ENCODE measurements at regions not wholly inside any gene's neighbourhood (a gene's known extent, or its start where the extent isn't known, plus 50 kb on each side); places are given as distances from the start of the nearest gene placed in this dataset.

DNA sequence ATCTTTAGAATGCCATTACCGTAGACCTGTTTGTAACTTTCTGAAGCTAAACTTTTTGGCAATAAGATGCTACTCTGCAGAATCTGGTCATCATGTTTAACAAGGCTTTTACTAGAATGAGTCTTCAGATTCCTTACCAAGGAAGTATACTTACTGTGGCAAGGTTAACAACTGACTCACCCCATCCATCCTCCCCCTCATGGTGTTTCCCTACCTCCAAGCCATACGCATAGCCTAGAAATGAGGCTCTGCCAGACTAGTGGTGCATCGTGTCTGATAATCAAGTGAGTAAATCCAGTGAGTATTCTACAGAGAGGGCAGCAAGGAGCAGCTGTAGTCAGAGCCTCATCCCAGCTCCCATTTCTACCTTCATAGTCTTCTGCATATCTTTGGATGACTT lies 223.6 kb downstream of the IPMK start:
- Histone ChIP-seq H2AFZ (ENCODE audit: low read depth, low read length) (no peak overlapping the region), H3K9me3 (ENCODE audit: insufficient read depth, low read length) (no peaks in the 10 kb centered on the region), H3K4me3 (ENCODE audit: low read length) (no peak overlapping the region), H3K36me3 (replicated peaks; ENCODE audit: low read depth, low read length) (no peaks in the 10 kb centered on the region), H3K27me3 (ENCODE audit: low read depth, low read length) (no peaks in the 10 kb centered on the region), H3K4me1 (ENCODE audit: low read length) (no peaks in the 10 kb centered on the region), H3K4me2 (ENCODE audit: low read length) (no peak overlapping the region), H3K79me2 (ENCODE audit: low read length) (no peaks in the 10 kb centered on the region), H3K9ac (ENCODE audit: low read length) (no peak overlapping the region), H4K20me1 (ENCODE audit: insufficient read depth, low read length) (no peaks in the 10 kb centered on the region), H3K27ac (ENCODE audit: low read length) (no peak overlapping the region)
- TF ChIP-seq EZH2phosphoT487 (IDR thresholded peaks at IDR 0.05; ENCODE audit: low read depth) = no peak
- TF ChIP-seq, protein P1, sequence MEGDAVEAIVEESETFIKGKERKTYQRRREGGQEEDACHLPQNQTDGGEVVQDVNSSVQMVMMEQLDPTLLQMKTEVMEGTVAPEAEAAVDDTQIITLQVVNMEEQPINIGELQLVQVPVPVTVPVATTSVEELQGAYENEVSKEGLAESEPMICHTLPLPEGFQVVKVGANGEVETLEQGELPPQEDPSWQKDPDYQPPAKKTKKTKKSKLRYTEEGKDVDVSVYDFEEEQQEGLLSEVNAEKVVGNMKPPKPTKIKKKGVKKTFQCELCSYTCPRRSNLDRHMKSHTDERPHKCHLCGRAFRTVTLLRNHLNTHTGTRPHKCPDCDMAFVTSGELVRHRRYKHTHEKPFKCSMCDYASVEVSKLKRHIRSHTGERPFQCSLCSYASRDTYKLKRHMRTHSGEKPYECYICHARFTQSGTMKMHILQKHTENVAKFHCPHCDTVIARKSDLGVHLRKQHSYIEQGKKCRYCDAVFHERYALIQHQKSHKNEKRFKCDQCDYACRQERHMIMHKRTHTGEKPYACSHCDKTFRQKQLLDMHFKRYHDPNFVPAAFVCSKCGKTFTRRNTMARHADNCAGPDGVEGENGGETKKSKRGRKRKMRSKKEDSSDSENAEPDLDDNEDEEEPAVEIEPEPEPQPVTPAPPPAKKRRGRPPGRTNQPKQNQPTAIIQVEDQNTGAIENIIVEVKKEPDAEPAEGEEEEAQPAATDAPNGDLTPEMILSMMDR (IDR thresholded peaks at IDR 0.05; ENCODE audit: low read depth, low read length) = no peak

DNA sequence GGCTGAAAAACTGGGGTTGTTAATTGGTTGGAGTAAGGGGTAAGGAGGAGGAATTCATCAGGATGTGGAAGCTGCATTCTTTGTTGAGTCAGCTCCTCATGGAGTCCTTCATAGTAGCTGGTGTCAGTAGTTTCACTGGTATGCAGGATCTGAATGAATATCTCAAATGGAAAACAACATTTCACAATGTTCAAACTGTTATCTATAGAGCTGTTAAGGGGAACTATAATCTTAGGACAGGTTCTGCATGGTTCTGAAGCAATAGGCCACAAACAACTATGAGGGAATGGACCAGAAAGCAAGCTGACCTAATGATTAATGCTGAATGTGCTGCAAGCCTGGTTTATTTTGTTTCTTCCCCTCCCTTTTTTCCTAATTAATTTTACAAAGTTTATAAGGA lies 225.8 kb downstream of the IPMK start:
- Histone ChIP-seq H3K79me2 (ENCODE audit: low read length) (no peaks in the 10 kb centered on the region), H3K27ac (ENCODE audit: low read length) (no peak overlapping the region), H3K9me3 (ENCODE audit: insufficient read depth, low read length) (no peaks in the 10 kb centered on the region), H3K4me1 (ENCODE audit: low read length) (no peaks in the 10 kb centered on the region), H2AFZ (ENCODE audit: low read depth, low read length) (no peak overlapping the region), H3K4me3 (ENCODE audit: low read length) (no peak overlapping the region), H3K9ac (ENCODE audit: low read length) (no peak overlapping the region), H3K36me3 (replicated peaks; ENCODE audit: low read depth, low read length) (no peaks in the 10 kb centered on the region), H3K4me2 (ENCODE audit: low read length) (no peak overlapping the region), H4K20me1 (ENCODE audit: insufficient read depth, low read length) (no peaks in the 10 kb centered on the region), H3K27me3 (ENCODE audit: low read depth, low read length) (no peaks in the 10 kb centered on the region)
- TF ChIP-seq, protein P1 (IDR thresholded peaks at IDR 0.05; ENCODE audit: low read depth, low read length) = no peak

GRCh38 chr10:58030208-58030607 lies 237.5 kb downstream of the IPMK start:
- H3K4me3 ChIP-seq (ENCODE audit: low read length) = no peak overlapping the region
- no peak overlapping the region for H3K27ac ChIP-seq (ENCODE audit: low read length)
- TF ChIP-seq, protein P1 (IDR thresholded peaks at IDR 0.05; ENCODE audit: low read depth, low read length) = no peak
- no peak for TF ChIP-seq EZH2phosphoT487 (IDR thresholded peaks at IDR 0.05; ENCODE audit: low read depth)
- no peak overlapping the region for H2AFZ ChIP-seq (ENCODE audit: low read depth, low read length)
- no peaks in the 10 kb centered on the region for H3K4me1 ChIP-seq (ENCODE audit: low read length)
- H3K4me2 ChIP-seq (ENCODE audit: low read length) = no peak overlapping the region
- H3K9ac ChIP-seq (ENCODE audit: low read length) = no peak overlapping the region
- no peaks in the 10 kb centered on the region for H4K20me1 ChIP-seq (ENCODE audit: insufficient read depth, low read length)
- H3K36me3 ChIP-seq (replicated peaks; ENCODE audit: low read depth, low read length) = no peaks in the 10 kb centered on the region
- no peaks in the 10 kb centered on the region for H3K9me3 ChIP-seq (ENCODE audit: insufficient read depth, low read length)
- H3K27me3 ChIP-seq (ENCODE audit: low read depth, low read length) = no peaks in the 10 kb centered on the region
- no peaks in the 10 kb centered on the region for H3K79me2 ChIP-seq (ENCODE audit: low read length)

- Histone ChIP-seq H3K27ac (ENCODE audit: low read length) (no peak overlapping the region), H3K9ac (ENCODE audit: low read length) (no peak overlapping the region), H3K79me2 (ENCODE audit: low read length) (no peaks in the 10 kb centered on the region), H2AFZ (ENCODE audit: low read depth, low read length) (no peak overlapping the region), H3K9me3 (ENCODE audit: insufficient read depth, low read length) (no peaks in the 10 kb centered on the region), H3K36me3 (replicated peaks; ENCODE audit: low read depth, low read length) (no peaks in the 10 kb centered on the region), H4K20me1 (ENCODE audit: insufficient read depth, low read length) (no peaks in the 10 kb centered on the region), H3K27me3 (ENCODE audit: low read depth, low read length) (no peaks in the 10 kb centered on the region), H3K4me3 (ENCODE audit: low read length) (no peak overlapping the region), H3K4me1 (ENCODE audit: low read length) (no peaks in the 10 kb centered on the region), H3K4me2 (ENCODE audit: low read length) (no peak overlapping the region)
- TF ChIP-seq EZH2phosphoT487 (IDR thresholded peaks at IDR 0.05; ENCODE audit: low read depth) = no peak
- TF ChIP-seq, protein P1 (IDR thresholded peaks at IDR 0.05; ENCODE audit: low read depth, low read length) = no peak
These were observed 238.9 kb downstream of the IPMK start for GRCh38 chr10:58028597-58029366.

All from OCI-LY3 (cell line).